HepG2 (cell line): ENCODE measurements at regions not wholly inside any gene's neighbourhood (a gene's known extent, or its start where the extent isn't known, plus 50 kb on each side); places are given as distances from the start of the nearest gene placed in this dataset.

Experiments used
- ASH2L ChIP-seq: fragments of 300-600, 200-600 bp; sonication (generic); IDR thresholded peaks from 2 replicates; pipeline ENCODE4 v1.7.0; 2017; ENCODE audit warnings: low read depth, mild to moderate bottlenecking, moderate library complexity, mixed read lengths, low read length; ENCODE audit not compliant: insufficient read length
- BRCA1 ChIP-seq: sonication (generic); formaldehyde crosslinking; IDR thresholded peaks from 2 replicates; pipeline ENCODE4 v1.4.0; 2020; ENCODE audit warnings: missing genetic modification reagents
- CREBL2 ChIP-seq: sonication (generic); formaldehyde crosslinking; IDR thresholded peaks from 2 replicates; pipeline ENCODE4 v1.8.1; 2023; ENCODE audit warnings: missing genetic modification reagents, mild to moderate bottlenecking, borderline replicate concordance
- GABPA ChIP-seq, 2 experiments: IDR thresholded peaks; 2 replicates each; pipeline ENCODE4 v1.6.1; 2011 to 2016; ENCODE audit warnings: low read depth in 2 of 2, low read length in 1 of 2, missing biosample characterization in 1 of 2, missing genetic modification characterization in 1 of 2
- HBP1 ChIP-seq: IDR thresholded peaks from 2 replicates; pipeline ENCODE4 v1.6.1; 2016; ENCODE audit warnings: low read depth, control low read depth
- KMT2B ChIP-seq: IDR thresholded peaks from 2 replicates; pipeline ENCODE4 v1.6.1; 2016; ENCODE audit warnings: missing genetic modification reagents, missing compliant biosample characterization
- MEF2D ChIP-seq: sonication (generic); formaldehyde crosslinking; IDR thresholded peaks from 2 replicates; pipeline ENCODE4 v1.5.1; 2020; ENCODE audit warnings: mild to moderate bottlenecking, missing genetic modification reagents
- SAP130 ChIP-seq: IDR thresholded peaks from 2 replicates; pipeline ENCODE4 v1.6.1; 2016; ENCODE audit warnings: low read depth
- UBTF ChIP-seq: sonication (generic); formaldehyde crosslinking; IDR thresholded peaks from 2 replicates; pipeline ENCODE4 v1.4.0; 2020; ENCODE audit warnings: mild to moderate bottlenecking, missing genetic modification reagents
- ZFP41 ChIP-seq: sonication (generic); formaldehyde crosslinking; IDR thresholded peaks from 2 replicates; pipeline ENCODE4 v1.4.0; 2020; ENCODE audit warnings: mild to moderate bottlenecking, missing genetic modification reagents, borderline replicate concordance
- ZNF121 ChIP-seq: sonication (generic); formaldehyde crosslinking; IDR thresholded peaks from 2 replicates; pipeline ENCODE4 v1.5.0; 2020; ENCODE audit warnings: mild to moderate bottlenecking, missing genetic modification reagents
- ZNF350 ChIP-seq: sonication (generic); formaldehyde crosslinking; IDR thresholded peaks from 2 replicates; pipeline ENCODE4 v1.4.0; 2020; ENCODE audit warnings: mild to moderate bottlenecking, low read depth, missing genetic modification reagents, borderline replicate concordance
- TF ChIP-seq, protein P1 (sequence below): sonication (generic); formaldehyde crosslinking; IDR thresholded peaks from 2 replicates; pipeline ENCODE4 v1.5.0; 2020; ENCODE audit warnings: mild to moderate bottlenecking, missing genetic modification reagents, moderate library complexity

GRCh38 chr16:8258523-8258922 lies 331.8 kb downstream of the TMEM114 start:
- TF ChIP-seq ZFP41 = no peak
- no peak for TF ChIP-seq CREBL2 (CRISPR knock-in tag)
- no peak for TF ChIP-seq ASH2L
- TF ChIP-seq ZNF121 (CRISPR knock-in tag) = no peak
- TF ChIP-seq UBTF (CRISPR knock-in tag) = no peak
- no peak for TF ChIP-seq HBP1 (CRISPR knock-in tag)
- no peak for TF ChIP-seq GABPA (IDR thresholded peaks at IDR 0.05; ENCODE audit: low read depth, low read length)
- TF ChIP-seq GABPA (CRISPR knock-in tag; IDR thresholded peaks at IDR 0.05; ENCODE audit: low read depth) = no peak
- TF ChIP-seq MEF2D (CRISPR knock-in tag) = no peak
- no peak for TF ChIP-seq SAP130 (CRISPR knock-in tag)
- no peak for TF ChIP-seq ZNF350 (CRISPR knock-in tag)
- TF ChIP-seq, protein P1, sequence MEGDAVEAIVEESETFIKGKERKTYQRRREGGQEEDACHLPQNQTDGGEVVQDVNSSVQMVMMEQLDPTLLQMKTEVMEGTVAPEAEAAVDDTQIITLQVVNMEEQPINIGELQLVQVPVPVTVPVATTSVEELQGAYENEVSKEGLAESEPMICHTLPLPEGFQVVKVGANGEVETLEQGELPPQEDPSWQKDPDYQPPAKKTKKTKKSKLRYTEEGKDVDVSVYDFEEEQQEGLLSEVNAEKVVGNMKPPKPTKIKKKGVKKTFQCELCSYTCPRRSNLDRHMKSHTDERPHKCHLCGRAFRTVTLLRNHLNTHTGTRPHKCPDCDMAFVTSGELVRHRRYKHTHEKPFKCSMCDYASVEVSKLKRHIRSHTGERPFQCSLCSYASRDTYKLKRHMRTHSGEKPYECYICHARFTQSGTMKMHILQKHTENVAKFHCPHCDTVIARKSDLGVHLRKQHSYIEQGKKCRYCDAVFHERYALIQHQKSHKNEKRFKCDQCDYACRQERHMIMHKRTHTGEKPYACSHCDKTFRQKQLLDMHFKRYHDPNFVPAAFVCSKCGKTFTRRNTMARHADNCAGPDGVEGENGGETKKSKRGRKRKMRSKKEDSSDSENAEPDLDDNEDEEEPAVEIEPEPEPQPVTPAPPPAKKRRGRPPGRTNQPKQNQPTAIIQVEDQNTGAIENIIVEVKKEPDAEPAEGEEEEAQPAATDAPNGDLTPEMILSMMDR = no peak
- TF ChIP-seq BRCA1 (CRISPR knock-in tag) = no peak
- no peak for TF ChIP-seq KMT2B (CRISPR knock-in tag)
